ENCODE measurements at regions not wholly inside any gene's neighbourhood (a gene's known extent, or its start where the extent isn't known, plus 50 kb on each side); places are given as distances from the start of the nearest gene placed in this dataset.

DNA sequence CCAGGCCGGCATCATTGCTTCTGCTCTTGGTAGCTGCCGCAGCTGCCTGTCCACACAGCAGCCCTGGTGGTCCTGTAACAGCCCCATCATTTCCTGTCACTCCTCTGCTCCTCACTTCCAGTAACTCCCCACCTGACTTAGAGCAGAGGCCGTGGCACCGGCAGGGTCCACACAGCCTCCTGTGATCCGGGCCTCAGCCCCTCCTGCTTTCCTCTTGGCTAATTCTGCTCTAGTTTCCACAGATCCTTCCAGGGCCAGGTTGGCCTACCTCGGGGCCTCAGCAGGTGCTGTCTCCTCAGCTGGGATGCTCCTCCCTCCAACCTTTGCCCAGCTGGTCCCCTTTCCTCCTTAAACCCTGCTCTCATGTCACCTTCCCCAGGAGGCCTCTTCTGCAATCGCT lies 80.2 kb downstream of the FZD10 start:
- no peak overlapping the region for H3K4me3 ChIP-seq (ENCODE audit: low read depth, low read length)
- no peak for DNase-seq (ENCODE audit: low read depth)
- TF ChIP-seq, protein P1, sequence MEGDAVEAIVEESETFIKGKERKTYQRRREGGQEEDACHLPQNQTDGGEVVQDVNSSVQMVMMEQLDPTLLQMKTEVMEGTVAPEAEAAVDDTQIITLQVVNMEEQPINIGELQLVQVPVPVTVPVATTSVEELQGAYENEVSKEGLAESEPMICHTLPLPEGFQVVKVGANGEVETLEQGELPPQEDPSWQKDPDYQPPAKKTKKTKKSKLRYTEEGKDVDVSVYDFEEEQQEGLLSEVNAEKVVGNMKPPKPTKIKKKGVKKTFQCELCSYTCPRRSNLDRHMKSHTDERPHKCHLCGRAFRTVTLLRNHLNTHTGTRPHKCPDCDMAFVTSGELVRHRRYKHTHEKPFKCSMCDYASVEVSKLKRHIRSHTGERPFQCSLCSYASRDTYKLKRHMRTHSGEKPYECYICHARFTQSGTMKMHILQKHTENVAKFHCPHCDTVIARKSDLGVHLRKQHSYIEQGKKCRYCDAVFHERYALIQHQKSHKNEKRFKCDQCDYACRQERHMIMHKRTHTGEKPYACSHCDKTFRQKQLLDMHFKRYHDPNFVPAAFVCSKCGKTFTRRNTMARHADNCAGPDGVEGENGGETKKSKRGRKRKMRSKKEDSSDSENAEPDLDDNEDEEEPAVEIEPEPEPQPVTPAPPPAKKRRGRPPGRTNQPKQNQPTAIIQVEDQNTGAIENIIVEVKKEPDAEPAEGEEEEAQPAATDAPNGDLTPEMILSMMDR (IDR thresholded peaks at IDR 0.05; ENCODE audit: insufficient read depth, low read length) = no peak

GRCh38 chr12:130245251-130245650 lies 83.0 kb downstream of the FZD10 start:
- no peak overlapping the region for H3K4me3 ChIP-seq (ENCODE audit: low read depth, low read length)
- TF ChIP-seq, protein P1 (IDR thresholded peaks at IDR 0.05; ENCODE audit: insufficient read depth, low read length) = no peak
- no peak for DNase-seq (ENCODE audit: low read depth)

DNA sequence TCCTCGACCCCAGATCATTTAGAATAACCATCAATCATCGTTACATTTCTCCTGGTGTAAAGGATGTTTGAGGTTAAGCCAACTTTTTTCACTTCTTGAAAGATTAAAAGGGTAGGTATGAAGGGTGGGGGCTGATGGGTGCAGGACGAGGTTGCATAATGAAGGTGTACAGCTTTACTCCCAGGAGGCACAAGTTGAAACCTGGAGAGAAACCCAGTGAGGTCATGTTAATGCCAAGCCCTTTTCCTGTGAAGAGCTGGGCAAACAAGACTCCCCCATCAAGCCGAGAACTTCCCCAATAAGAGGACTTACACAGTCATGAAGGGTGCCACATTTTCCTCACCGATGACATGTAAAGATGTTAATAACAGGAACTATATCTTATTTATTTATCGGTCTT lies 84.3 kb downstream of the FZD10 start:
- TF ChIP-seq, protein P1 (IDR thresholded peaks at IDR 0.05; ENCODE audit: insufficient read depth, low read length) = no peak
- H3K4me3 ChIP-seq (ENCODE audit: low read depth, low read length) = no peak overlapping the region
- DNase-seq (ENCODE audit: low read depth) = no peak

- H3K4me3 ChIP-seq (ENCODE audit: low read depth, low read length) = no peak overlapping the region
- no peak for DNase-seq (ENCODE audit: low read depth)
- TF ChIP-seq, protein P1 (IDR thresholded peaks at IDR 0.05; ENCODE audit: insufficient read depth, low read length) = no peak
Observed at GRCh38 chr12:130247634-130248237, 85.5 kb downstream of the FZD10 start.

GRCh38 chr12:130249376-130249775 lies 87.1 kb downstream of the FZD10 start:
- H3K4me3 ChIP-seq (ENCODE audit: low read depth, low read length) = no peak overlapping the region
- TF ChIP-seq, protein P1 (IDR thresholded peaks at IDR 0.05; ENCODE audit: insufficient read depth, low read length) = no peak
- no peak for DNase-seq (ENCODE audit: low read depth)

GRCh38 chr12:130251236-130251780 lies 86.4 kb upstream of the PIWIL1 start:
- TF ChIP-seq, protein P1 (IDR thresholded peaks at IDR 0.05; ENCODE audit: insufficient read depth, low read length) = no peak
- DNase-seq (ENCODE audit: low read depth) = no peak
- no peak overlapping the region for H3K4me3 ChIP-seq (ENCODE audit: low read depth, low read length)

GRCh38 chr12:130253866-130254265 lies 83.8 kb upstream of the PIWIL1 start:
- no peak for DNase-seq (ENCODE audit: low read depth)
- TF ChIP-seq, protein P1 (IDR thresholded peaks at IDR 0.05; ENCODE audit: insufficient read depth, low read length) = no peak
- no peak overlapping the region for H3K4me3 ChIP-seq (ENCODE audit: low read depth, low read length)

Measured in fibroblast of the aortic adventitia (primary cell).